ENCODE measurements at regions not wholly inside any gene's neighbourhood (a gene's known extent, or its start where the extent isn't known, plus 50 kb on each side); places are given as distances from the start of the nearest gene placed in this dataset.

DNA sequence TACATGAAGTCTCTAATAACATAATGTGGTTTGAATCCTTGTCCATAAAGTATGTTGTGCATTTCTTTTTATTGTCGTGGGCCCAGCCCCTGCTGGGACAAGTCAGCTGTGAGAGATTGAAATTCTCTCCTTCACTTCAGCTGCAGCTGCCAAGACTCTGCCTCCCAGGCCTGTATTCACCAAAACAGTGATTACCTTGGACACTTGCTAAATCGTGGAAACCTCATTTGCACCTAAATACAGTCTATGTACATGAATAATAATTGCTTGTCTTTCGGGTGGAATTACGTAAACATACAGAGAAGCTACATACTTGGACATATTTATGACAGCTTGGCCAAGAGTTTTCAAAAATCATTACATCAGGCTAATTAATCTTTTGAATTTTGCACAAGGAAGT lies 898.5 kb upstream of the SEMA6A start:
- DNase-seq = no peak
- Histone ChIP-seq H3K9me3 (no peaks in the 10 kb centered on the region), H3K27ac (no peak overlapping the region), H3K27me3 (no peaks in the 10 kb centered on the region), H3K36me3 (no peaks in the 10 kb centered on the region), H3K4me3 (no peak overlapping the region), H3K4me1 (no peaks in the 10 kb centered on the region)
- 55 to 70% (median 62%) methylated on average over 4 of the region's 4 CpGs for WGBS, 5 donors
- no peak for TF ChIP-seq EP300 (IDR thresholded peaks at IDR 0.05)
- no peak for TF ChIP-seq POLR2AphosphoS5 (IDR thresholded peaks at IDR 0.05)
- TF ChIP-seq, protein P1, sequence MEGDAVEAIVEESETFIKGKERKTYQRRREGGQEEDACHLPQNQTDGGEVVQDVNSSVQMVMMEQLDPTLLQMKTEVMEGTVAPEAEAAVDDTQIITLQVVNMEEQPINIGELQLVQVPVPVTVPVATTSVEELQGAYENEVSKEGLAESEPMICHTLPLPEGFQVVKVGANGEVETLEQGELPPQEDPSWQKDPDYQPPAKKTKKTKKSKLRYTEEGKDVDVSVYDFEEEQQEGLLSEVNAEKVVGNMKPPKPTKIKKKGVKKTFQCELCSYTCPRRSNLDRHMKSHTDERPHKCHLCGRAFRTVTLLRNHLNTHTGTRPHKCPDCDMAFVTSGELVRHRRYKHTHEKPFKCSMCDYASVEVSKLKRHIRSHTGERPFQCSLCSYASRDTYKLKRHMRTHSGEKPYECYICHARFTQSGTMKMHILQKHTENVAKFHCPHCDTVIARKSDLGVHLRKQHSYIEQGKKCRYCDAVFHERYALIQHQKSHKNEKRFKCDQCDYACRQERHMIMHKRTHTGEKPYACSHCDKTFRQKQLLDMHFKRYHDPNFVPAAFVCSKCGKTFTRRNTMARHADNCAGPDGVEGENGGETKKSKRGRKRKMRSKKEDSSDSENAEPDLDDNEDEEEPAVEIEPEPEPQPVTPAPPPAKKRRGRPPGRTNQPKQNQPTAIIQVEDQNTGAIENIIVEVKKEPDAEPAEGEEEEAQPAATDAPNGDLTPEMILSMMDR (IDR thresholded peaks at IDR 0.05) = no peak
- TF ChIP-seq POLR2A (IDR thresholded peaks at IDR 0.05) = no peak
- intact Hi-C loops (cut with DNase I; ENCODE audit: low total_unique reads) = no loop called here

DNA sequence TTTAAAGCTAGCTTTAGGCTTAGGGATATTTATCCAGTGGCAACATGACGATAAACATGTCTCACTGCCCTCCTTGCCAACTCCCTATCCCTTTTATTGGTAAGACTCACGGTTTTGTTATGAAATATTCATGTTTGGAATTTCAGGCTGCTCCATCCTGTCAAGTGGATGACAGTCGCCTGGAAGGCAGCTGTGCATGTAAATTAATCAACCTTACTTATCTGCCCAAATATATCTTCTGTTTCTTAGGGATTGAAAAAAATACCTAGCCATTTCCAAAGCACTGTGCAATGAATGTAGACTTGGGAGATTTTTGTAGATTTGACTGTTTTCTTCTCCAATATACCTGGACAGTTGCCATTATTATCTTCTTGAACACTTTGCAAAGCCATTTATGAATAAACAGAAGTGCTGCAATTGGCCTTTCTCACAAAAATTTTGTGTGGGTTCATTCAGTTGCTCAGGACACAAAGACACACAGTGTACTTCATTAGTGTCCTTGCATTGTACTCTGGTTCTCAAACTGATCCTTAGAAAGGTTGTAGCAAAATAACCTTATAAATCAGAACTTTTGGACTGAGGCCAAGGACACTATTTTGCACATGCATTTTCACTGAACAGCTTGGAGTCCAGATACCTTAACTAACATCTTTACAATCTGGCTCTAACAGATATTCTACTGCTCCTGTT lies 889.4 kb upstream of the SEMA6A start:
- Histone ChIP-seq H3K4me1 (peaks cover 0 to 13% (median 0%) of the 10 kb centered on the region in 4 donors), H3K9me3 (no peaks in the 10 kb centered on the region), H3K27me3 (no peaks in the 10 kb centered on the region), H3K4me3 (no peak overlapping the region), H3K36me3 (no peaks in the 10 kb centered on the region), H3K27ac (no peak overlapping the region)
- no peak for TF ChIP-seq EP300 (IDR thresholded peaks at IDR 0.05)
- TF ChIP-seq POLR2AphosphoS5 (IDR thresholded peaks at IDR 0.05) = no peak
- TF ChIP-seq, protein P1 (IDR thresholded peaks at IDR 0.05) = no peak
- TF ChIP-seq POLR2A (IDR thresholded peaks at IDR 0.05) = no peak
- WGBS, 5 donors = 62 to 76% (median 67%) methylated on average over 3 of the region's 3 CpGs
- intact Hi-C loops (cut with DNase I; ENCODE audit: low total_unique reads) = no loop called here
- no peak for DNase-seq

DNA sequence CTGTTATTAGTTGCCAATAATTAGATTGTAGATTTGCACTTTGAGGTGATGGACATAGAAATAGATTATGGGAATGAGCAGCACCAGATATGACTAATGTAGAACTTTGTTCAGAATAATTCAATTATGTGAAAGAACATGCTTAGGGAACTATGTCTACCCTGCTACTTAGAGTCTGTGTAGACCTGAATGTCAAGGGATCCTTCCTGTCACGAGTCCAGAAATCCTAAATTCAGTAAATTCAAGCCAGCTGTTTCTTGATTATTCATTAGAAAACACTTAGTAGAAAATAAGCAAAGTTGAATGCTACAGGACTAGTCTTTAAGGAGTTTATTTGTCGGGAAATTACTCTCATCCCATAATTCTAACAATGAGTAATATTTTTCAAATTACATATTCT lies 887.3 kb upstream of the SEMA6A start:
- no peaks in the 10 kb centered on the region for H3K36me3 ChIP-seq
- peaks cover 0 to 13% (median 0%) of the 10 kb centered on the region in 4 donors for H3K4me1 ChIP-seq
- no peak for DNase-seq
- H3K4me3 ChIP-seq = no peak overlapping the region
- TF ChIP-seq POLR2AphosphoS5 (IDR thresholded peaks at IDR 0.05) = no peak
- TF ChIP-seq EP300 (IDR thresholded peaks at IDR 0.05) = no peak
- TF ChIP-seq POLR2A (IDR thresholded peaks at IDR 0.05) = no peak
- TF ChIP-seq, protein P1 (IDR thresholded peaks at IDR 0.05) = no peak
- H3K27me3 ChIP-seq = no peaks in the 10 kb centered on the region
- H3K9me3 ChIP-seq = no peaks in the 10 kb centered on the region
- intact Hi-C loops (cut with DNase I; ENCODE audit: low total_unique reads) = no loop called here
- WGBS, 5 donors = 70 to 85% (median 78%) methylated on average over 2 of the region's 2 CpGs
- no peak overlapping the region for H3K27ac ChIP-seq

DNA sequence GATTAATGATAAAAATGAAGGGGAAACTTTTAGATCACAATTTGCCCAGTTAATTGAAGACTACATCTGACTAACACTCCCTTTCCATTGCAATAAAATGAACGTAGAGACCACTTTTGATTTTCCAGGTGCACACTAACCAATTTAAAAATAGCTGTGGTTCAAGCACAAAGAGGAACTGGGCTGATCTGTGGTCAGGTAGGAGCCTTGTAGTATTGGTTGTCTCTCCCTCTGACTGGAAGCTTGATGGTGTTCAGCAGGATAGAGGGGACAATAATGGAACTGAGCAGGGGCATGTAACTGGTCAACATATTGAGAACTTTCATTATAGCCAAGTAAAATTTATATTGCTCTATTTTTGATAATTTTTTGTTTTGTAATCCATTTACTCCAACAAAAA lies 886.8 kb upstream of the SEMA6A start:
- Histone ChIP-seq H3K4me1 (peaks cover 0 to 13% (median 0%) of the 10 kb centered on the region in 4 donors), H3K27me3 (no peaks in the 10 kb centered on the region), H3K27ac (no peak overlapping the region), H3K36me3 (no peaks in the 10 kb centered on the region), H3K9me3 (no peaks in the 10 kb centered on the region), H3K4me3 (no peak overlapping the region)
- no peak for DNase-seq
- WGBS, 5 donors = 62 to 78% (median 71%) methylated on average over 1 of the region's 1 CpG
- TF ChIP-seq EP300 (IDR thresholded peaks at IDR 0.05) (no peak), POLR2A (IDR thresholded peaks at IDR 0.05) (no peak), POLR2AphosphoS5 (IDR thresholded peaks at IDR 0.05) (no peak)
- TF ChIP-seq, protein P1 (IDR thresholded peaks at IDR 0.05) = no peak
- intact Hi-C loops (cut with DNase I; ENCODE audit: low total_unique reads) = no loop called here
